ENCODE measurements at regions not wholly inside any gene's neighbourhood (a gene's known extent, or its start where the extent isn't known, plus 50 kb on each side); places are given as distances from the start of the nearest gene placed in this dataset.

DNA sequence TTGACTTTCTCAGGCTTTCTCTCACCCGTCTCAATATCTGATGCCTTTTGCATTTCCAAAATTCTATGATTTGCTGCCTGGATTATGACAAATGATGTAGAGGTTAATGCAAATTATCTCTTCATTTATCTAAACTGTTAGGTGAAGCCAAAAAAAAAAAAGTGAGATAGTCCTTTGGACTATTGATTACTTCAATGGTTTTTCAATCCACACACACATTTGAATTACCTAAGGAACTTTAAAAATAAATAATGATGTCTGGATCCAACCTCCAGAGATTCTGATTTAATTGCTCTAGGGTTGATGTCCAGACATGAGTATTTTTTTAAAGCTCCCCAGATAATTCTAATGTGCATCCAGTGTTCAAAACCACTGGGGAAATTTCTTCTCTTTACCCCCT lies 379.4 kb downstream of the SPATA31D1 start:
- no peak overlapping the region for H3K4me3 ChIP-seq (replicated peaks in 1 of 4; ENCODE audit: control extremely low read depth in 1 of 4, insufficient read depth in 1 of 4, low read depth in 3 of 4, low read length in 4 of 4)
- no peaks in the 10 kb centered on the region for H3K79me2 ChIP-seq (ENCODE audit: control insufficient read depth, insufficient read depth, low read length)
- no peaks in the 10 kb centered on the region for H4K20me1 ChIP-seq (ENCODE audit: control insufficient read depth, extremely low read depth, insufficient read depth, low read length)
- H3K27ac ChIP-seq (ENCODE audit: insufficient read depth, low read length) = no peak overlapping the region
- TF ChIP-seq, protein P1, sequence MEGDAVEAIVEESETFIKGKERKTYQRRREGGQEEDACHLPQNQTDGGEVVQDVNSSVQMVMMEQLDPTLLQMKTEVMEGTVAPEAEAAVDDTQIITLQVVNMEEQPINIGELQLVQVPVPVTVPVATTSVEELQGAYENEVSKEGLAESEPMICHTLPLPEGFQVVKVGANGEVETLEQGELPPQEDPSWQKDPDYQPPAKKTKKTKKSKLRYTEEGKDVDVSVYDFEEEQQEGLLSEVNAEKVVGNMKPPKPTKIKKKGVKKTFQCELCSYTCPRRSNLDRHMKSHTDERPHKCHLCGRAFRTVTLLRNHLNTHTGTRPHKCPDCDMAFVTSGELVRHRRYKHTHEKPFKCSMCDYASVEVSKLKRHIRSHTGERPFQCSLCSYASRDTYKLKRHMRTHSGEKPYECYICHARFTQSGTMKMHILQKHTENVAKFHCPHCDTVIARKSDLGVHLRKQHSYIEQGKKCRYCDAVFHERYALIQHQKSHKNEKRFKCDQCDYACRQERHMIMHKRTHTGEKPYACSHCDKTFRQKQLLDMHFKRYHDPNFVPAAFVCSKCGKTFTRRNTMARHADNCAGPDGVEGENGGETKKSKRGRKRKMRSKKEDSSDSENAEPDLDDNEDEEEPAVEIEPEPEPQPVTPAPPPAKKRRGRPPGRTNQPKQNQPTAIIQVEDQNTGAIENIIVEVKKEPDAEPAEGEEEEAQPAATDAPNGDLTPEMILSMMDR (conservative IDR thresholded peaks at IDR 0.05 in 1 of 2, IDR thresholded peaks at IDR 0.05 in 1 of 2; ENCODE audit: low read depth in 1 of 2, low read length in 2 of 2) = no peak
- no peak for TF ChIP-seq EZH2 (IDR thresholded peaks at IDR 0.05; ENCODE audit: low read length, missing control alignments)
- no peaks in the 10 kb centered on the region for H3K9me3 ChIP-seq (ENCODE audit: control insufficient read depth, insufficient read depth, low read depth, low read length)
- H3K27me3 ChIP-seq (ENCODE audit: control insufficient read depth, insufficient read depth, low read length) = no peaks in the 10 kb centered on the region
- no peak overlapping the region for H3K4me2 ChIP-seq (ENCODE audit: extremely low read depth, insufficient read depth, low read length)
- no peak for DNase-seq (ENCODE audit: low read depth in 2 of 2)
- H2AFZ ChIP-seq (ENCODE audit: low read length) = no peak overlapping the region
- no peaks in the 10 kb centered on the region for H3K4me1 ChIP-seq (ENCODE audit: control insufficient read depth, extremely low read depth, insufficient read depth, low read length)
- no peak overlapping the region for H3K9ac ChIP-seq (ENCODE audit: insufficient read depth, low read length)
- H3K36me3 ChIP-seq (ENCODE audit: control insufficient read depth, insufficient read depth, low read length) = no peaks in the 10 kb centered on the region

DNA sequence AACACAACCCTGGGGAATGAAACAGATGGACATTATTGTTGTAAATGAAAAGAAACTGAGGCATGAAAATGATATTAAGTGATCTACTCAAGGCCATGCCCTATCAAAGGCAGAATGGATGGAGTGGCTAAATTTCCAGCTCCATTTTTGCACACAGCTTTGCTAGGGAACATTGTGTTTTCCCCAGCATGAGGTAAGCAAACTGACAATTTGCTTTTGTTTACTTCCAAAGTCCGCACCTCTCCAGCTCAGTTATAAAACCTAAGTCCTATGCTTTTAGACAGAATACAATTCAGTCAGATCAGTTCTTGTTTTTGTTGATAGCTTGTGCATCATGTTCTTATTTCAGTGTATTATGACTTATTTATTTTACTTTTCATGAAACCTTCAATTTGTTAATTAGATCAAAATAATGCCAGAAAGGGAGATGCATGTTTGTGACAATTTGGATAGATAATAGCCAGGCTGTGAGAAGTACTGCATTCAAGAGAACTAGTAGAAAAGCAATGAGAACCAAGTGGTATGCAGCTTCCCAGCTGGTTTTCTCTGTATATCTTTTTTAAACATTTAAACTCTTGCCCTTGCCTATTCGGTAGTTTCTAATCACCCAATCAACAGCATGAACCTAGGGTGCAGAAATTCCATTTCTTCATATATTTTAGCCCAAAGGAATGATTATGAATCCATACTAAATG lies 380.8 kb downstream of the SPATA31D1 start:
- no peaks in the 10 kb centered on the region for H3K4me1 ChIP-seq (ENCODE audit: control insufficient read depth, extremely low read depth, insufficient read depth, low read length)

DNA sequence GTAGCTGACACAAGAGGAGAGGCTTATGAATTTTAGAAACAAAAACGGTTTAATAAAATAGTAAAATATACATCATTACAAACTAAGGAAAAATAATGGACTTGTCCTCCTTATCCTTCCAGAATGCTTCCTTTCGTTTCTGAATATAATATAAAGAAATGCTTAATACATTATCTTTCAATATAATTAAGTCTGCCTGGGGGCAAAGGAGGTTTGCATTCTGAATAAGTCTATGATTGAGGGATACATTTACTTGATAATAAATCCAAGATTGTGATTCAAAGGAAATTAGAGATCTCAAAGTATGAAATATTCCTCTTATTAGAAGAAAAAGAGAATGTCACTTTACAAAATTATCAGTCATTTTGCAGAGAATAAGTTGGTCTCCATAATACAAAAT lies 386.5 kb downstream of the SPATA31D1 start:
- Histone ChIP-seq H3K27ac (ENCODE audit: insufficient read depth, low read length) (no peak overlapping the region), H3K4me2 (ENCODE audit: extremely low read depth, insufficient read depth, low read length) (no peak overlapping the region), H3K79me2 (ENCODE audit: control insufficient read depth, insufficient read depth, low read length) (no peaks in the 10 kb centered on the region), H3K36me3 (ENCODE audit: control insufficient read depth, insufficient read depth, low read length) (no peaks in the 10 kb centered on the region), H2AFZ (ENCODE audit: low read length) (no peak overlapping the region), H3K9me3 (ENCODE audit: control insufficient read depth, insufficient read depth, low read depth, low read length) (no peaks in the 10 kb centered on the region), H4K20me1 (ENCODE audit: control insufficient read depth, extremely low read depth, insufficient read depth, low read length) (no peaks in the 10 kb centered on the region), H3K4me1 (ENCODE audit: control insufficient read depth, extremely low read depth, insufficient read depth, low read length) (no peaks in the 10 kb centered on the region), H3K27me3 (ENCODE audit: control insufficient read depth, insufficient read depth, low read length) (no peaks in the 10 kb centered on the region), H3K4me3 (replicated peaks in 1 of 4; ENCODE audit: control extremely low read depth in 1 of 4, insufficient read depth in 1 of 4, low read depth in 3 of 4, low read length in 4 of 4) (no peak overlapping the region), H3K9ac (ENCODE audit: insufficient read depth, low read length) (no peak overlapping the region)
- no peak for DNase-seq (ENCODE audit: low read depth in 2 of 2)
- TF ChIP-seq, protein P1 (conservative IDR thresholded peaks at IDR 0.05 in 1 of 2, IDR thresholded peaks at IDR 0.05 in 1 of 2; ENCODE audit: low read depth in 1 of 2, low read length in 2 of 2) = no peak
- TF ChIP-seq EZH2 (IDR thresholded peaks at IDR 0.05; ENCODE audit: low read length, missing control alignments) = no peak

More for the DNA sequence above, 380.8 kb downstream of the SPATA31D1 start:
- Histone ChIP-seq H3K27me3 (ENCODE audit: control insufficient read depth, insufficient read depth, low read length) (no peaks in the 10 kb centered on the region), H3K4me3 (replicated peaks in 1 of 4; ENCODE audit: control extremely low read depth in 1 of 4, insufficient read depth in 1 of 4, low read depth in 3 of 4, low read length in 4 of 4) (no peak overlapping the region), H3K9ac (ENCODE audit: insufficient read depth, low read length) (no peak overlapping the region), H3K27ac (ENCODE audit: insufficient read depth, low read length) (no peak overlapping the region), H3K79me2 (ENCODE audit: control insufficient read depth, insufficient read depth, low read length) (no peaks in the 10 kb centered on the region), H4K20me1 (ENCODE audit: control insufficient read depth, extremely low read depth, insufficient read depth, low read length) (no peaks in the 10 kb centered on the region), H3K36me3 (ENCODE audit: control insufficient read depth, insufficient read depth, low read length) (no peaks in the 10 kb centered on the region), H3K4me2 (ENCODE audit: extremely low read depth, insufficient read depth, low read length) (no peak overlapping the region), H3K9me3 (ENCODE audit: control insufficient read depth, insufficient read depth, low read depth, low read length) (no peaks in the 10 kb centered on the region), H2AFZ (ENCODE audit: low read length) (no peak overlapping the region)
- no peak for DNase-seq (ENCODE audit: low read depth in 2 of 2)
- TF ChIP-seq, protein P1 (conservative IDR thresholded peaks at IDR 0.05 in 1 of 2, IDR thresholded peaks at IDR 0.05 in 1 of 2; ENCODE audit: low read depth in 1 of 2, low read length in 2 of 2) = no peak
- no peak for TF ChIP-seq EZH2 (IDR thresholded peaks at IDR 0.05; ENCODE audit: low read length, missing control alignments)
